GM12878 (cell line): ENCODE measurements at regions not wholly inside any gene's neighbourhood (a gene's known extent, or its start where the extent isn't known, plus 50 kb on each side); places are given as distances from the start of the nearest gene placed in this dataset.

Experiments
- JUNB ChIP-seq: IDR thresholded peaks from 2 replicates; pipeline ENCODE4 v1.6.1; 2016; ENCODE audit warnings: antibody characterized with exemption, mild to moderate bottlenecking
- MTA3 ChIP-seq: IDR thresholded peaks from 2 replicates; pipeline ENCODE4 v1.6.1; 2012; ENCODE audit warnings: low read length, inconsistent platforms, borderline replicate concordance
- RAD21 ChIP-seq: IDR thresholded peaks from 2 replicates; pipeline ENCODE4 v1.6.1; 2011; ENCODE audit warnings: mild to moderate bottlenecking, low read depth, low read length, moderate library complexity; ENCODE audit not compliant: insufficient read depth
- SMC3 ChIP-seq: IDR thresholded peaks from 2 replicates; pipeline ENCODE4 v1.6.1; 2011; ENCODE audit warnings: low read length, improper control_type of control experiment, borderline replicate concordance
- TBL1XR1 ChIP-seq: IDR thresholded peaks from 2 replicates; pipeline ENCODE4 v1.6.1; 2012; ENCODE audit warnings: low read depth, low read length, improper control_type of control experiment
- WRNIP1 ChIP-seq: IDR thresholded peaks from 2 replicates; pipeline ENCODE4 v1.6.1; 2011; ENCODE audit warnings: low read depth, low read length, improper control_type of control experiment, borderline replicate concordance
- TF ChIP-seq, protein P1 (sequence below), 3 experiments: IDR thresholded peaks in 2 of 3; conservative IDR thresholded peaks in 1 of 3; 2 replicates each; pipeline ENCODE4 v1.5.1; 2011; ENCODE audit warnings: low read depth in 3 of 3, low read length in 3 of 3, mild to moderate bottlenecking in 3 of 3, control low read depth in 2 of 3, moderate library complexity in 2 of 3, inconsistent platforms in 1 of 3, mixed read lengths in 1 of 3; ENCODE audit not compliant: control insufficient read depth in 2 of 3, insufficient read depth in 1 of 3; ENCODE audit errors: extremely low read depth in 1 of 3
- TF ChIP-seq, protein P2 (sequence below): IDR thresholded peaks from 2 replicates; pipeline ENCODE4 v1.6.1; 2012; ENCODE audit warnings: low read depth, low read length, improper control_type of control experiment
- TF ChIP-seq, protein P3 (sequence below): IDR thresholded peaks from 2 replicates; pipeline ENCODE4 v1.6.1; 2012; ENCODE audit warnings: improper control_type of control experiment, low read depth, low read length; ENCODE audit not compliant: insufficient replicate concordance
- TF ChIP-seq, protein P4 (sequence below): IDR thresholded peaks from 2 replicates; pipeline ENCODE4 v1.6.1; 2011; ENCODE audit warnings: borderline replicate concordance, low read depth, mild to moderate bottlenecking, moderate library complexity, mixed read lengths, low read length; ENCODE audit not compliant: insufficient read depth; ENCODE audit errors: extremely low read length

DNA sequence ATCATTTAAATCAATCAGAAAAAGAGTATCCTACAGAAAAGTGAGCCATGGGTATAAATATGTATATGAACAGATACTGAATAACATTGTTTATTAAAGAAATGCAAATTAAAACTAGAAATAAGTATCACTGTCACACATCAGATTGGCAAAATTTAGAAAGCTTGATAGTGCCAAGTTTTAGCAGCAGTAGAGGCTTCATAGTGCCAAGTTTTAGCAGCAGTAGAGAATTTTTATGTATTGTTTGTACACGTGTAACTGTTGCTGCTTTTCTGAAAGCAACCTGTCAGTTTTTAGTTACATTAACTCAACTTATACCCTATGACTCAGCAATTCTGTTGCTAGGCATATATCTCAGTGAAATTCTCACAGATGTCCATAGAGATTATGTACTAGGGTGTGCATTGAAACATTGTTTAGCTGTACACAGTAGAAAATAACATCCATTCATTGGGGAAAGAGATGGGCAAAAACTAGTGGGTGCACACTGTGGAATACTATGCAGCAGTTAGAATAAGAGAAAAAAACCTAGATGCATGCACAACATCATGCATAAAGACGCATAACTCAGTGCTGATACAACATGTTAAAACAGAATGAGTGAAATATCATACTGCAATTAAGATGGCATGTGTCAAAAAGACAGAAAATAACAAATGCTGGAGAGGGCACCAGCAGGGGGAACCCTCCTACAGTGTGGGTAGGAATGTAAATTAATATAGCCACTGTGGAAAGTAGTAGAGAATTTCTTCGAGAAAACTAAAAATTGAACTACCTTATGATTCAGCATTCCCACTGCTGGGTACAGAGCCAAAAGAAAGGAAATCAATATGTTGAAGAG lies 294.5 kb upstream of the NT5C1B start:
- TF ChIP-seq, protein P1, sequence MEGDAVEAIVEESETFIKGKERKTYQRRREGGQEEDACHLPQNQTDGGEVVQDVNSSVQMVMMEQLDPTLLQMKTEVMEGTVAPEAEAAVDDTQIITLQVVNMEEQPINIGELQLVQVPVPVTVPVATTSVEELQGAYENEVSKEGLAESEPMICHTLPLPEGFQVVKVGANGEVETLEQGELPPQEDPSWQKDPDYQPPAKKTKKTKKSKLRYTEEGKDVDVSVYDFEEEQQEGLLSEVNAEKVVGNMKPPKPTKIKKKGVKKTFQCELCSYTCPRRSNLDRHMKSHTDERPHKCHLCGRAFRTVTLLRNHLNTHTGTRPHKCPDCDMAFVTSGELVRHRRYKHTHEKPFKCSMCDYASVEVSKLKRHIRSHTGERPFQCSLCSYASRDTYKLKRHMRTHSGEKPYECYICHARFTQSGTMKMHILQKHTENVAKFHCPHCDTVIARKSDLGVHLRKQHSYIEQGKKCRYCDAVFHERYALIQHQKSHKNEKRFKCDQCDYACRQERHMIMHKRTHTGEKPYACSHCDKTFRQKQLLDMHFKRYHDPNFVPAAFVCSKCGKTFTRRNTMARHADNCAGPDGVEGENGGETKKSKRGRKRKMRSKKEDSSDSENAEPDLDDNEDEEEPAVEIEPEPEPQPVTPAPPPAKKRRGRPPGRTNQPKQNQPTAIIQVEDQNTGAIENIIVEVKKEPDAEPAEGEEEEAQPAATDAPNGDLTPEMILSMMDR (IDR thresholded peaks at IDR 0.05 in 2 of 3, conservative IDR thresholded peaks at IDR 0.05 in 1 of 3; ENCODE audit: control insufficient read depth in 2 of 3, extremely low read depth in 1 of 3, insufficient read depth in 1 of 3, low read depth in 3 of 3, low read length in 3 of 3): peak; percentile 36 to 45 (median 38); a peak in 4 of 6 replicates
- TF ChIP-seq RAD21 (peak; percentile 50; the same call in 1 of the 2 replicates), TBL1XR1 (no peak), JUNB (no peak), SMC3 (peak; percentile 54; the same call in 1 of the 2 replicates), WRNIP1 (no peak), MTA3 (no peak)
- TF ChIP-seq, protein P2, sequence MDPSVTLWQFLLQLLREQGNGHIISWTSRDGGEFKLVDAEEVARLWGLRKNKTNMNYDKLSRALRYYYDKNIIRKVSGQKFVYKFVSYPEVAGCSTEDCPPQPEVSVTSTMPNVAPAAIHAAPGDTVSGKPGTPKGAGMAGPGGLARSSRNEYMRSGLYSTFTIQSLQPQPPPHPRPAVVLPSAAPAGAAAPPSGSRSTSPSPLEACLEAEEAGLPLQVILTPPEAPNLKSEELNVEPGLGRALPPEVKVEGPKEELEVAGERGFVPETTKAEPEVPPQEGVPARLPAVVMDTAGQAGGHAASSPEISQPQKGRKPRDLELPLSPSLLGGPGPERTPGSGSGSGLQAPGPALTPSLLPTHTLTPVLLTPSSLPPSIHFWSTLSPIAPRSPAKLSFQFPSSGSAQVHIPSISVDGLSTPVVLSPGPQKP: no peak
- TF ChIP-seq, protein P3, sequence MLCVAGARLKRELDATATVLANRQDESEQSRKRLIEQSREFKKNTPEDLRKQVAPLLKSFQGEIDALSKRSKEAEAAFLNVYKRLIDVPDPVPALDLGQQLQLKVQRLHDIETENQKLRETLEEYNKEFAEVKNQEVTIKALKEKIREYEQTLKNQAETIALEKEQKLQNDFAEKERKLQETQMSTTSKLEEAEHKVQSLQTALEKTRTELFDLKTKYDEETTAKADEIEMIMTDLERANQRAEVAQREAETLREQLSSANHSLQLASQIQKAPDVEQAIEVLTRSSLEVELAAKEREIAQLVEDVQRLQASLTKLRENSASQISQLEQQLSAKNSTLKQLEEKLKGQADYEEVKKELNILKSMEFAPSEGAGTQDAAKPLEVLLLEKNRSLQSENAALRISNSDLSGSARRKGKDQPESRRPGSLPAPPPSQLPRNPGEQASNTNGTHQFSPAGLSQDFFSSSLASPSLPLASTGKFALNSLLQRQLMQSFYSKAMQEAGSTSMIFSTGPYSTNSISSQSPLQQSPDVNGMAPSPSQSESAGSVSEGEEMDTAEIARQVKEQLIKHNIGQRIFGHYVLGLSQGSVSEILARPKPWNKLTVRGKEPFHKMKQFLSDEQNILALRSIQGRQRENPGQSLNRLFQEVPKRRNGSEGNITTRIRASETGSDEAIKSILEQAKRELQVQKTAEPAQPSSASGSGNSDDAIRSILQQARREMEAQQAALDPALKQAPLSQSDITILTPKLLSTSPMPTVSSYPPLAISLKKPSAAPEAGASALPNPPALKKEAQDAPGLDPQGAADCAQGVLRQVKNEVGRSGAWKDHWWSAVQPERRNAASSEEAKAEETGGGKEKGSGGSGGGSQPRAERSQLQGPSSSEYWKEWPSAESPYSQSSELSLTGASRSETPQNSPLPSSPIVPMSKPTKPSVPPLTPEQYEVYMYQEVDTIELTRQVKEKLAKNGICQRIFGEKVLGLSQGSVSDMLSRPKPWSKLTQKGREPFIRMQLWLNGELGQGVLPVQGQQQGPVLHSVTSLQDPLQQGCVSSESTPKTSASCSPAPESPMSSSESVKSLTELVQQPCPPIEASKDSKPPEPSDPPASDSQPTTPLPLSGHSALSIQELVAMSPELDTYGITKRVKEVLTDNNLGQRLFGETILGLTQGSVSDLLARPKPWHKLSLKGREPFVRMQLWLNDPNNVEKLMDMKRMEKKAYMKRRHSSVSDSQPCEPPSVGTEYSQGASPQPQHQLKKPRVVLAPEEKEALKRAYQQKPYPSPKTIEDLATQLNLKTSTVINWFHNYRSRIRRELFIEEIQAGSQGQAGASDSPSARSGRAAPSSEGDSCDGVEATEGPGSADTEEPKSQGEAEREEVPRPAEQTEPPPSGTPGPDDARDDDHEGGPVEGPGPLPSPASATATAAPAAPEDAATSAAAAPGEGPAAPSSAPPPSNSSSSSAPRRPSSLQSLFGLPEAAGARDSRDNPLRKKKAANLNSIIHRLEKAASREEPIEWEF: no peak
- TF ChIP-seq, protein P4, sequence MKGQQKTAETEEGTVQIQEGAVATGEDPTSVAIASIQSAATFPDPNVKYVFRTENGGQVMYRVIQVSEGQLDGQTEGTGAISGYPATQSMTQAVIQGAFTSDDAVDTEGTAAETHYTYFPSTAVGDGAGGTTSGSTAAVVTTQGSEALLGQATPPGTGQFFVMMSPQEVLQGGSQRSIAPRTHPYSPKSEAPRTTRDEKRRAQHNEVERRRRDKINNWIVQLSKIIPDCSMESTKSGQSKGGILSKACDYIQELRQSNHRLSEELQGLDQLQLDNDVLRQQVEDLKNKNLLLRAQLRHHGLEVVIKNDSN: no peak
